Fibroblast of lung (primary cell): ENCODE measurements at regions not wholly inside any gene's neighbourhood (a gene's known extent, or its start where the extent isn't known, plus 50 kb on each side); places are given as distances from the start of the nearest gene placed in this dataset.

Source experiments
- DNase-seq, 2 donors: peaks; one replicate each; pipeline versions ENCODE4 v3.0.0 to v3.0.0-alpha.2; 2010; ENCODE audit warnings: low read depth in 2 of 2
- H2AFZ ChIP-seq: 2 replicates; pipeline ENCODE4 v1.5.1; 2012; ENCODE audit warnings: low read length, control low read depth, inconsistent platforms
- H3K27ac ChIP-seq: 2 replicates; pipeline ENCODE4 v1.5.1; 2011; ENCODE audit warnings: low read length, control low read depth; ENCODE audit not compliant: insufficient read depth
- H3K27me3 ChIP-seq: 2 replicates; pipeline ENCODE4 v1.5.1; 2011; ENCODE audit warnings: mild to moderate bottlenecking, low read length; ENCODE audit not compliant: control insufficient read depth, insufficient read depth
- H3K36me3 ChIP-seq: 2 replicates; pipeline ENCODE4 v1.5.1; 2011; ENCODE audit warnings: low read length; ENCODE audit not compliant: control insufficient read depth, insufficient read depth
- H3K4me1 ChIP-seq: 2 replicates; pipeline ENCODE4 v1.5.1; 2011; ENCODE audit warnings: low read length; ENCODE audit not compliant: control insufficient read depth, insufficient read depth; ENCODE audit errors: extremely low read depth
- H3K4me2 ChIP-seq: 2 replicates; pipeline ENCODE4 v1.5.1; 2011; ENCODE audit warnings: low read length, control low read depth; ENCODE audit not compliant: insufficient read depth; ENCODE audit errors: extremely low read depth
- H3K4me3 ChIP-seq, 4 experiments: fragments of 200-600 bp in 1 of 4; sonication (generic) in 1 of 4; replicated peaks in 1 of 4; 2 replicates each; pipeline ENCODE4 v1.5.1; 2011 to 2016; ENCODE audit warnings: low read length in 4 of 4, low read depth in 3 of 4, mild to moderate bottlenecking in 3 of 4, control low read depth in 2 of 4, inconsistent platforms in 1 of 4, mixed read lengths in 1 of 4; ENCODE audit not compliant: insufficient read depth in 1 of 4; ENCODE audit errors: control extremely low read depth in 1 of 4
- H3K79me2 ChIP-seq: 2 replicates; pipeline ENCODE4 v1.5.1; 2012; ENCODE audit warnings: mild to moderate bottlenecking, low read length, inconsistent platforms; ENCODE audit not compliant: control insufficient read depth, insufficient read depth
- H3K9ac ChIP-seq: 2 replicates; pipeline ENCODE4 v1.5.1; 2011; ENCODE audit warnings: mild to moderate bottlenecking, low read length, control low read depth; ENCODE audit not compliant: insufficient read depth
- H3K9me3 ChIP-seq: 2 replicates; pipeline ENCODE4 v1.5.1; 2012; ENCODE audit warnings: low read depth, low read length; ENCODE audit not compliant: control insufficient read depth, insufficient read depth
- H4K20me1 ChIP-seq: 2 replicates; pipeline ENCODE4 v1.5.1; 2011; ENCODE audit warnings: low read length; ENCODE audit not compliant: control insufficient read depth, insufficient read depth; ENCODE audit errors: extremely low read depth
- CTCF ChIP-seq, 2 donors: IDR thresholded peaks in 1 of 2; conservative IDR thresholded peaks in 1 of 2; 1 replicate in 1 of 2; 2 replicates in 1 of 2; pipeline ENCODE4 v1.5.1; 2011 to 2012; ENCODE audit warnings: low read length in 2 of 2, control low read depth in 1 of 2, inconsistent platforms in 1 of 2, low read depth in 1 of 2, mild to moderate bottlenecking in 1 of 2
- EZH2 ChIP-seq: IDR thresholded peaks from 2 replicates; pipeline ENCODE4 v1.5.1; 2012; ENCODE audit warnings: low read length, control low read depth, mild to moderate bottlenecking; ENCODE audit errors: missing control alignments

DNA sequence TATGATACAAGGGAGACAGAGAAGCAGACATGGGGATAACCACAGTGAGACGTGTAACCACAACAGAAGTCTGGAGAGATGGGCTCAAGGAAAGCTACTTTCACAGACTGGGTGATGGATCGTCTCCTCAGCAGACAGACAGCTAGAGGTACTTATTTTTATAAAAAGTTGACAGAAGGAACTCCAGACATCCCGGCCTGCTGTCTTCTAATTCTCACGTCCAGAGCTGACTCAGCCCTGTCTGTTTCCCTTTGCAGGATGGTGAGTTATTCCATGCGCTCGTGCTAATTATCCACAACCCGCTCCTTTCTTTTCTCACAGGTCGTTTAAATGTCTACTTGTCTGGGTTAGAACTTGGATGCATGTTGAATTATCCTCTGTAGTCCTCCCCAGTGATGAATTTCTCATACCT, 304.5 kb downstream of the CWC27 start:
- Histone ChIP-seq H3K9me3 (no peaks in the 10 kb centered on the region), H3K27me3 (no peaks in the 10 kb centered on the region), H3K4me2 (no peak overlapping the region), H2AFZ (no peak overlapping the region), H3K79me2 (no peaks in the 10 kb centered on the region), H3K4me3 (no peak overlapping the region), H3K9ac (no peak overlapping the region), H3K4me1 (no peaks in the 10 kb centered on the region), H4K20me1 (no peaks in the 10 kb centered on the region), H3K36me3 (no peaks in the 10 kb centered on the region), H3K27ac (no peak overlapping the region)
- no peak for TF ChIP-seq CTCF (conservative IDR thresholded peaks at IDR 0.05 in 1 of 2, IDR thresholded peaks at IDR 0.05 in 1 of 2; ENCODE audit: low read depth in 1 of 2, low read length in 2 of 2)
- TF ChIP-seq EZH2 = no peak
- peak in 1 of 2 donors; percentile 75 for DNase-seq

- no peaks in the 10 kb centered on the region for H3K4me1 ChIP-seq
- H3K36me3 ChIP-seq = no peaks in the 10 kb centered on the region
- no peaks in the 10 kb centered on the region for H3K27me3 ChIP-seq
- no peak for DNase-seq
- no peaks in the 10 kb centered on the region for H4K20me1 ChIP-seq
- H3K9me3 ChIP-seq = no peaks in the 10 kb centered on the region
- no peak overlapping the region for H3K4me2 ChIP-seq
- no peak for TF ChIP-seq EZH2
- no peak for TF ChIP-seq CTCF (conservative IDR thresholded peaks at IDR 0.05 in 1 of 2, IDR thresholded peaks at IDR 0.05 in 1 of 2; ENCODE audit: low read depth in 1 of 2, low read length in 2 of 2)
- H3K27ac ChIP-seq = no peak overlapping the region
- no peaks in the 10 kb centered on the region for H3K79me2 ChIP-seq
- peak overlapping the region; percentile 36 for H2AFZ ChIP-seq
- H3K4me3 ChIP-seq = no peak overlapping the region
- H3K9ac ChIP-seq = no peak overlapping the region
Observed at GRCh38 chr5:65075623-65076250, 307.0 kb downstream of the CWC27 start.

GRCh38 chr5:65076251-65076869, 307.6 kb downstream of the CWC27 start:
- Histone ChIP-seq H3K36me3 (no peaks in the 10 kb centered on the region), H3K4me2 (no peak overlapping the region), H3K27me3 (no peaks in the 10 kb centered on the region), H4K20me1 (no peaks in the 10 kb centered on the region), H2AFZ (peak overlapping the region; percentile 36), H3K27ac (no peak overlapping the region), H3K4me1 (no peaks in the 10 kb centered on the region), H3K79me2 (no peaks in the 10 kb centered on the region), H3K4me3 (no peak overlapping the region), H3K9me3 (no peaks in the 10 kb centered on the region), H3K9ac (no peak overlapping the region)
- DNase-seq = peak; percentile 75 to 80
- TF ChIP-seq CTCF (conservative IDR thresholded peaks at IDR 0.05 in 1 of 2, IDR thresholded peaks at IDR 0.05 in 1 of 2; ENCODE audit: low read depth in 1 of 2, low read length in 2 of 2) (peak; percentile 14 to 31), EZH2 (no peak)
